Glomerular endothelial cell (primary cell): ENCODE measurements at regions not wholly inside any gene's neighbourhood (a gene's known extent, or its start where the extent isn't known, plus 50 kb on each side); places are given as distances from the start of the nearest gene placed in this dataset.
A peak's percentile ranks its signal among the peaks of the same experiment; 100 is the strongest.

Experiments used
- DNase-seq: peaks from one replicate; pipeline ENCODE4 v3.0.0-alpha.2; 2011; ENCODE audit warnings: low read depth, low spot score; ENCODE audit errors: extremely low read depth

- DNase-seq: no peak
Observed at GRCh38 chr3:104514776-104515175, 851.9 kb upstream of the ALCAM start.

GRCh38 chr3:104519068-104519467 is 847.6 kb upstream of the ALCAM start:
- no peak for DNase-seq

GRCh38 chr3:104519468-104520227 is 847.1 kb upstream of the ALCAM start:
- DNase-seq: no peak

- no peak for DNase-seq
Observed at GRCh38 chr3:104520228-104520655, 846.5 kb upstream of the ALCAM start.

GRCh38 chr3:104521606-104522336 is 844.9 kb upstream of the ALCAM start:
- no peak for DNase-seq

DNA sequence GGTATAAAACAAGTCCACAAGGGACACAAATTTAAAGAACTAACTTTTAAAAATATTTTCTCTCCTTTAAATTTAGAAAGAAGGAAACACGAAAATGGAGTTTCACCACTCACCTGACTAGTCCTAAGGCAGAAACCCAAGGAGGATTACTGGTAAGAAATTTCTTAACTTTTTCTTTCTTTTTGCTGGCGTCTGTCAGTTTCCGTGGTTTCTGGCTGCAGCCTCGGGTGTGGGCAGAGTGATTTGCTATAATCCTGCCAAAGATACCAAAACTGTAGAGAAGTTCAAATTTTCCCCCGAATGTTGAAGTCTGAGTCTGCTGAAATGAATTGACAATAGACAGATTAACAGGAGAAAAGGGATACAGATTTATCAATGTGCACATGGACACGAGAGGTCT is 843.6 kb upstream of the ALCAM start:
- DNase-seq: no peak

DNA sequence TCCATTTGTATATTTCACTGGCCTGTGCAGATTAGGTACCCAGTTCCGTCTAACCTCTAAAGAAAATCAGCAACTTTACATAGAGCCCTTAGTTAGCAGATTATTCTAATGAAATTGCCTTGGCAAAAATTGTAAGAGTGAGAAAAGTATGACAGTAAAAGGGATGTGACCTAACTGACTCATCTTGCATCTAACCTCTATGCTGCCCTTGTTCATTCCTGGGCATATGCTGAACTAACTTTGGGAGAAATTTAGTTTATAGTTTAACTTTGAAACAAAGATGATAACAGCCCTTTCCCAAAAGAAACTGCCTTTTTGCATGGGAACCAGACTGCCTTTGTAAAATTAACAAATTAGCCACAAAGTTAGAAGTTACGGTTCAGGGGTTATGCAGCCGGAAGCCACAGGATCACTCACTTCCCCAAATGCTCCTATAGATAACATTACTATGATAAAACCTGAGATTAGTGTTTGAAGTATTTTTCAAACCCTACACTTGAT is 839.8 kb upstream of the ALCAM start:
- no peak for DNase-seq

- DNase-seq: no peak
Observed at GRCh38 chr3:104530934-104531333, 835.8 kb upstream of the ALCAM start.

- no peak for DNase-seq
Observed at GRCh38 chr3:104536715-104537114, 830.0 kb upstream of the ALCAM start.

GRCh38 chr3:104537323-104537722 is 829.4 kb upstream of the ALCAM start:
- DNase-seq: no peak

GRCh38 chr3:104546301-104546700 is 820.4 kb upstream of the ALCAM start:
- no peak for DNase-seq

DNA sequence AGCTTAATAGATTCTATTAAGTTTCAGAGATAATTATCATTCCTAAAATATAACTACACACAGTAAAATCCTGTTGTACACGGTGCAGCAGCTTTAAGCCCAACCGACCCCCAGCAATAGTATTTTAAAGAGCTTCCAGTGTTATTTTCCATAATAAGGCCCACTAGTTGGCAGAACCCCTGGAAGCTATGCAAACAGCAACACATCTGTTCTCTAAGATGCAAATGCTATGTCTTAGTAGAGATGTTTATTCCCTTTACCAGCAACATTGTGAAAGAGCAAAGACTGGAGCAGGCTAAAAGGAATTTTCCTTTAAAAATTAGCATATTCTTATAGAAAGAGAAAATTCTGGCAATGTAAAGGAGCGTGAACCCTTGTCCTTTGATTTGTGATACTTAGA is 819.7 kb upstream of the ALCAM start:
- no peak for DNase-seq

- no peak for DNase-seq
Observed at GRCh38 chr3:104548401-104548800, 818.3 kb upstream of the ALCAM start.

GRCh38 chr3:104549099-104549714 is 817.5 kb upstream of the ALCAM start:
- DNase-seq: no peak

- no peak for DNase-seq
Observed at GRCh38 chr3:104553121-104553520, 813.6 kb upstream of the ALCAM start.

- no peak for DNase-seq
Observed at GRCh38 chr3:104554425-104554824, 812.3 kb upstream of the ALCAM start.

- no peak for DNase-seq
Observed at GRCh38 chr3:104555728-104556127, 811.0 kb upstream of the ALCAM start.

GRCh38 chr3:104556372-104557078 is 810.2 kb upstream of the ALCAM start:
- DNase-seq: no peak

GRCh38 chr3:104561324-104561723 is 805.4 kb upstream of the ALCAM start:
- no peak for DNase-seq

GRCh38 chr3:104564045-104564643 is 802.6 kb upstream of the ALCAM start:
- DNase-seq: peak; percentile 37

- no peak for DNase-seq
Observed at GRCh38 chr3:104566054-104566453, 800.7 kb upstream of the ALCAM start.
